ENCODE measurements at regions not wholly inside any gene's neighbourhood (a gene's known extent, or its start where the extent isn't known, plus 50 kb on each side); places are given as distances from the start of the nearest gene placed in this dataset.
"Not testable (repeated sequence)": the region's sequence is repeated elsewhere in the genome, so short reads cannot be mapped to it uniquely, and the experiment has no call there.

- DNase-seq (ENCODE audit: low read depth, low spot score) = no peak
Observed at GRCh38 chr7:19958309-19958896, 185.0 kb upstream of the TMEM196 start.

GRCh38 chr7:19957664-19958063 is 184.2 kb upstream of the TMEM196 start:
- no peak for DNase-seq (ENCODE audit: low read depth, low spot score)

GRCh38 chr7:19954166-19954565 is 180.7 kb upstream of the TMEM196 start:
- not testable (repeated sequence) for DNase-seq (ENCODE audit: low read depth, low spot score)

DNA sequence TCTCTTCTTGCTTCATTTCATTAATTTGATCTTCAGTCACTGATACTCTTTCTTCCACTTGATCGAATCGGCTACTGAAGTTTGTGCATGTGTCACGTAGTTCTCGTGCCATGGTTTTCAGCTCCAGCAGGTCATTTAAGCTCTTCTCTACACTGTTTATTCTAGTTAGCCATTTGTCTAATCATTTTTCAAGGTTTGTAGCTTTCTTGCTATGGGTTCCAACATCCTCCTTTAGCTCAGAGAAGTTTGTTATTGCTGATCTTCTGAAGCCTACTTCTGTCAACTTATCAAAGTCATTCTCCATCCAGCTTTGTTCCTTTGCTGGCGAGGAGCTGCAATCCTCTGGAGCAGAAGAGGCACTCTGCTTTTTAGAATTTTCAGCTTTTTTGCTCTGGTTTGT is 180.0 kb upstream of the TMEM196 start:
- not testable (repeated sequence) for DNase-seq (ENCODE audit: low read depth, low spot score)

DNA sequence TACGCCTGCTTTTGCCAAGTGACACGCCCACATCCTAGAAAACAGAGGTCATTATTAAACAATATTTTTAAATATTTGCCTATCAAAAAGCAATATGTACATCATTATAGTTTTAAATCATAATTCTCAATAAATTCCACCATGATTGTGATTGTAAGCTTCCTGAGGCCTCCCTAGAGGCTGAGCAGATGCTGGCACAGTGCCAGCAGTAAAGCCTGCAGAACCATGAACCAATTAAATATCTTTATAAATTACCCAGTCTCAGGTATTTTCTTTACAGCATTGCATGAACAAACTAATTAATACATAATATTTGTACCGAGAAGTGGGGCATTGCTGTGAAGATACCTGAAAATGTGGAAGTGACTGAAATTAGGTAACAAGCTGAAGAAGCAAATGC is 174.7 kb upstream of the TMEM196 start:
- DNase-seq (ENCODE audit: low read depth, low spot score) = no peak

- no peak for DNase-seq (ENCODE audit: low read depth, low spot score)
Observed at GRCh38 chr7:19944363-19945120, 171.1 kb upstream of the TMEM196 start.

DNA sequence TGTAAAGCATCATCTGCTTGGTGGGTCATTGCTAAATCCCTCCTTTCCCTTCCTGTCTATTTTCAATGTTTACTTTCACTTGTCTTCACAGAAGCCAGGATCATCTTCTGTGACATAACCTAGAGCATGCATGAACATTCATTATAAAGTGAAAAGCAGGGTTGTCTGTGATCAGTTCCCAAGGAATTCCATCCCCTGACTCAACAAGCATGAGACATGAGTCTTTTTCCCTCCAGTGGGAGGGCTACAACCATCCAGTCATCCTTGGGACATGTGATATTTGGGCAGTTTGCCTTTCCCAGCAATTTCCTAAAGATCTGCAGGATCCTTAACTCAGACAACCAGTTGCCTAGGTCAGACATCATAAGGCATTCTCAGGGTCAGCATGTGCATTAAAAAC is 166.3 kb upstream of the TMEM196 start:
- no peak for DNase-seq (ENCODE audit: low read depth, low spot score)

DNA sequence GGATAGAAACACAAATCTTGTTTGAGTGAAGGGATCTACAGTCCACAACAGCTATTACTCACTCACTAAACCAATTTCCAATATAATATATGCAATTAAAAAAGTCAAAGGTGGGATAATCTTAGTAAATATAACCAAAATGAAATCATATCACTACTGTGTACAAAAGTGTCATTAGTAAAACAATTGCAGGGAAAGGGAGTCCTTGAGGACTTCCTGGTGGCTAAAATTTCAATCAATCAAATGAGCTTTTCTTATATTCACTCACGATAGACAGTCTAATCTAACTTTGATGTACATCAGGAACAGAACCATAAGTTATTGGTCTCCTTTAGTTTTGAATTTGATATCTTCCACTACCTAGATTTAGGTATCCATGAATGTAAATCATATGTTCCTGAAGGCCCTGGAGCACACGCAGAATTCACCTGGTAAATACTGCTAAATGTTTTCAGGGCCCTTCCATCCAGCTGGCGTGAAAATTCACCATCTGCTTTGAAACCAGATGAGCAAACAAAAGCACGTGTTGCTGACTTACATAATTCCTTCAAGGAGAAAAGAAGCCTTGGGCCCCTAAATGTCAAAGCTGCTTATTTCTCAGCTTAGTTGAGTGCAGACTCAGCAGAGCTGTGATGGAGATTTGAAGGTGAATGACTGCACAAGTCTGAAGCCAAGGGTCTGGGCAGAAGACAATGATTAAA is 159.3 kb upstream of the TMEM196 start:
- no peak for DNase-seq (ENCODE audit: low read depth, low spot score)

DNA sequence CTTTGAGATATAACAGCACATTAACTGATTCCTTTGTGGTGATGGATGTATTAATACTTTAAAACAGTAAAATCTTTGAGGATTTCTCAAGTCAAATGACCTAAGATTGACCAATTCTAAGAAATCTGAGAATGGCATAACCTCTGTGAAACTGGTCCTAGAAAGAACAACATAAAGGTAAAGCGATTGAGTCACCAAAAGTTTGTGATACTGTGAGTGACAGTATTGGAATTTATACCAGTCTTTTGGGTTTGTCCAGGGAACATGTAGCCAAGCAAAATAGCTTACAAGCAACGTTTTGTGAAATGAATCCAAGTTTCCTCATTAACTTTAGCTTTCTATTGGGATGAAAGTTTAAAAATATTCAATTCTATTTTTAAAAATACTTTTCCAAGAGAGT is 157.4 kb upstream of the TMEM196 start:
- no peak for DNase-seq (ENCODE audit: low read depth, low spot score)

DNA sequence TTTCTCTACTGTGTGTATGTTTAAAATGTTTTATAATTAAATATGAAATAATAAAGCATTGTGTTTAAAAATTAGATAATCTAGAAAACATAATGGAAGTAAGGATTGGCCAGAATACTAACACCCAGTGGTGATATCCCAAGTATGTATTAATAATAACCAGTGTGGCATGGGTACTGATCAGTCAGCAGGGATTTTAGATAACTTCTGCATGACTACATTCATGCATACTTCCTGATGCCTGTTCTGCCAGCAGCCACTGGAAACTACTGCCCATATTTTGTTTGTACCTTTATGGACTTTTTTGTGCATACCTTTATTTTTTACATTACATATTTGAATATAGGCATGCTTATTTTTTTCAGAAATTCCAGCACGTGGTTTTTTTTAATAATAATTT is 156.6 kb upstream of the TMEM196 start:
- no peak for DNase-seq (ENCODE audit: low read depth, low spot score)

DNA sequence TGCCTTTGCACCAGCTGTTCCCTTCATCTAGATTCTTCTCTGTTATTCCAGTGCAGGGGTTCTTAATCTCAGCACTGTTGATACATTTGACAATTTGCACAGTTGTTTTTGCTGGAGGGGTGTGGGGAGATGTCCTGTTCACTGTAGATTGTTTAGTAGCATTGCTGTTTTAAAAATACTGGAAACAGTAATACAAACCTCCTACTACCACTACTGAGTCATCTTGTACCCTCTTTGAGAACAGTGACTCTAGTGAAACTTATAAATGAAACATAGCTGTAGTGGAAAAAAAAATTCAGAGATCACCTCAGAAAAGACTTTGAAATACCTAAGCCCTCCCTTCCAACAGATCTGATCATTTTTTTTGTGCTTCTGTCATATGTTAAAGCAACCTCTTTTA is 154.8 kb upstream of the TMEM196 start:
- no peak for DNase-seq (ENCODE audit: low read depth, low spot score)

GRCh38 chr7:19920705-19921104 is 147.3 kb upstream of the TMEM196 start:
- peak; percentile 7 for DNase-seq (ENCODE audit: low read depth, low spot score)

DNA sequence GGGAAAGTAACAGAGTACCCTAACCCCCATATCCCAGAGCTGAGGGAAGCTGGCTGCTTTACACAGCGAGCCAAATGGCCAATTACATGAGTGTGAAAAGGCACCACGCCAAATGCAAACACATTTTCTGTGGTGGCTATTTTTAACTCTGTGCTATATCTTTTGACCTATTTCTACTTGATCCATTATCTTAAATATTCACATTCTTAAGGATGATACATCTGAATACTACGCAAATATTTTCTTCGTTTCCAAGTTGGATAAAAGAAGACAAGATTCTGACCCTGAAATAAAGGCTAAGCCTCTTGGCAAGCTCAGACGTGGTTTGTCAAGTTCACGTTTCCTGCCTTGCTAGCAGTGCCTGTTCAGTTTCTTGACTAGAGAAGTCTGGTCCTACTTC is 146.7 kb upstream of the TMEM196 start:
- DNase-seq (ENCODE audit: low read depth, low spot score) = no peak

DNA sequence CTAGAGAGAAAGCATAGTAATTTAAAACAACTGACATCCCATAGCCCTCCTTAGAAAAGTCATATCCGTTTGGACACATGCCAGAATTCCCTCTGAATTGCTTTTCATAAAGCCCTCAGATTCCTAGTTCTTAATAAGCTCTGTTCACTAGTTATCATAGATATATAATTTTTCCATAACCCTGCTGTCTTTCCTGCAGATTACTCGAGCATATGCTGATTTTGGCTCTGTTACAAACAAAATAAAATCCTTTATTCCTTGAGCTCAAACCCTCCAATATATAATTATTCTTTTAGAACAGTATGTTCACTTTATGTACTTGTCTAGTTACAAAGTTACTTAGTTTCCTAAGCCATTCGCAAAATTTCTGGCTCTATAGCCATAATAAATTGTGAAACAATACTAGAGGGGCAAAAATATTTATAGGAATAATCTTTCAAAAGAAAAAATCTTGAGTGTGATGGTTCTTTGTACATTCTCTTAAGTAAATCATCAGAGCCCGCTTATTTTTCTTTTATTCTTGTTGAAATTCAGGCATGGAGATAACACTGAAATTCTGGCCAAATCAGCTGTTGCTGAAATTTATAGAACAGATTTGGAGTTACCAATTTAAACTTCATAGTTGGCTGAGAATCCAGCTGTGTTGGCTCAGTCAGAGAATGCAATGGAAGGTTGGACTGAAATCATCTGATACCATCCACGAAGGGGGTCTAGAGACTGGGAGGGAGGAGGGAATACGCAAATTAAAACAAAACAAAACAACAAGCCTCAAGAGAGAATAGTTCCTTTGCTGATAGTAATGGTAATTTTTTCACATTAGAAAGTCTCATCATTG is 146.1 kb upstream of the TMEM196 start:
- DNase-seq (ENCODE audit: low read depth, low spot score) = no peak

DNA sequence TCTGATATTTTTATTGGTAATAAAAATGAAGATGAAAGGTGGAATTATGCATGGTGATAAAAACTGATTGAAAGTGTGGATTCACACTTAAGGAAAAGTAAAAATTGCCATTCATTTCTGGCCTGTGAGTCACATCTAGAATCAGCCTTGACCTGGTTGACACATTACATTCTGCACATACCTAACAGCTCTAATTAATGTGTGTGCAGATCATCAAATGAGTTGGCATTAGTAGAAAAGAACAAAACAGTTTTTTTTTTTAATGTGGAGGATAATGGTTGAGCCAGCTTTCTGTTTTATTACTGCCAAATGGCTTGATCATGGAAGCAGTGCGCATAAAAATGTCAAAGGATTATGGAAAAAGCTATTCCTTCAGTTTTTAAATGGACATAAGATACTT is 142.6 kb upstream of the TMEM196 start:
- no peak for DNase-seq (ENCODE audit: low read depth, low spot score)

DNA sequence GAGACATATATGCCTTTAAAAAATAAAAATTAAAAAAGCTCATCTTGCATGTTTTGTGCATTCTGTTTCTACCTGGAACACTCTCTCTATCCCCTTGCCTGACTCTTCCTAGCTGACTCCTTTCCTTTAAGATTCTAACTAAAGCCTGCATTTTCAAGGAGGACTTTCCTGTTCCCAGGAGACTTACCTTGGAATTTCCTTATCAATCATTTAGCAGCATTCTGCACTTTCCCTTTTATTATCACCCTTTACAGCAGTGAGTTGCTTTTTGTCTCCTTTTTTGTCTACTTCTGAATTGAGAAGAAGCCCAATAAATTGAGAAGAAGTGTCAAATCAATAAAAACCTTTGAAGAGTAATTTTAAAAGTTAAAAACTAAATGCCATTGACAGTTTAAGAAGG is 142.2 kb upstream of the TMEM196 start:
- DNase-seq (ENCODE audit: low read depth, low spot score) = no peak

GRCh38 chr7:19914866-19915265 is 141.4 kb upstream of the TMEM196 start:
- no peak for DNase-seq (ENCODE audit: low read depth, low spot score)

GRCh38 chr7:19900118-19900517 is 126.7 kb upstream of the TMEM196 start:
- DNase-seq (ENCODE audit: low read depth, low spot score) = no peak

DNA sequence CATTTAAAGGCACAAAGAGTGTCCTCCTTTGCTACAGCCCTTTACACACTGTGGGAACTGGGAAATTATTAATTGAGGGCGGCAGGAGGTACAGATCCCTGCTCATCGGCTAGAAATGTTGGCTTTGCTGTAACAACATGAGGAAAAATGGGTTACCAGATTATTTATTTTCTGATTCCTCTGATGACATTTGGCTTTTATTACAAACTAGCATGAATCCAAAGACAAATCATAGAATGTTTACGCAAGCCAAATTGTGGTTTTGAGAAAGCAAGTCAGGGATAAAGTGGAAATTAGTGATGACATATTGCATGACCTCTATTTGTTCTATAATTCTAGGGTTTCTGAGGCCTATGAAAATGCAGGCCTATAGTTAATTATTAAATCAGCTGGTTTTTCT is 126.1 kb upstream of the TMEM196 start:
- DNase-seq (ENCODE audit: low read depth, low spot score) = no peak

GRCh38 chr7:19882893-19883292 is 109.5 kb upstream of the TMEM196 start:
- DNase-seq (ENCODE audit: low read depth, low spot score) = not testable (repeated sequence)

GRCh38 chr7:19872094-19872493 is 98.7 kb upstream of the TMEM196 start:
- no peak for DNase-seq (ENCODE audit: low read depth, low spot score)

- no peak for DNase-seq (ENCODE audit: low read depth, low spot score)
Observed at GRCh38 chr7:19871102-19871501, 97.7 kb upstream of the TMEM196 start.
